DND-41 (cell line): ENCODE measurements at regions not wholly inside any gene's neighbourhood (a gene's known extent, or its start where the extent isn't known, plus 50 kb on each side); places are given as distances from the start of the nearest gene placed in this dataset.

Experiments used
- CTCF ChIP-seq: IDR thresholded peaks from 2 replicates; pipeline ENCODE4 v1.5.1; 2012; ENCODE audit warnings: borderline replicate concordance, low read length, moderate library complexity, mild to moderate bottlenecking; ENCODE audit not compliant: poor library complexity, severe bottlenecking; ENCODE audit errors: extremely low read depth
- EZH2 ChIP-seq: IDR thresholded peaks from 3 replicates; pipeline ENCODE4 v1.6.1; 2012; ENCODE audit warnings: borderline replicate concordance, low read depth, mild to moderate bottlenecking, moderate library complexity, low read length, inconsistent platforms; ENCODE audit not compliant: severe bottlenecking

- TF ChIP-seq EZH2: no peak
- no peak for TF ChIP-seq CTCF
Measured at GRCh38 chr4:117623326-117623725, 411.0 kb upstream of the NDST3 start.
